Left lung (tissue), 4 donors: ENCODE measurements at regions not wholly inside any gene's neighbourhood (a gene's known extent, or its start where the extent isn't known, plus 50 kb on each side); places are given as distances from the start of the nearest gene placed in this dataset.

Experiments
- ATAC-seq: fragments of 200-7000 bp; cut with Tn5 transposase; one replicate; pipeline ENCODE4 v1.9.1; 2020; ENCODE audit warnings: moderate library complexity
- DNase-seq, 4 donors: peaks; one replicate each; pipeline ENCODE4 v3.0.0-alpha.2; 2013 to 2020
- H3K27ac ChIP-seq, 2 donors: fragments of 200-600 bp; sonication (generic) in 1 of 2; one replicate each; pipeline versions ENCODE4 v1.5.0 to v1.8.0; 2020 to 2021
- H3K27me3 ChIP-seq, 2 donors: fragments of 200-600 bp; sonication (generic) in 1 of 2; one replicate each; pipeline versions ENCODE4 v1.5.0 to v1.8.0; 2020 to 2021
- H3K36me3 ChIP-seq, 2 donors: fragments of 200-600 bp; sonication (generic) in 1 of 2; one replicate each; pipeline versions ENCODE4 v1.5.0 to v1.8.0; 2020 to 2021
- H3K4me1 ChIP-seq, 2 donors: fragments of 200-600 bp; one replicate each; pipeline ENCODE4 v1.8.0; 2021
- H3K4me3 ChIP-seq, 2 donors: fragments of 200-600 bp; sonication (generic) in 1 of 2; one replicate each; pipeline versions ENCODE4 v1.5.0 to v1.8.0; 2020 to 2021; ENCODE audit warnings: mild to moderate bottlenecking in 1 of 2
- H3K9me3 ChIP-seq, 2 donors: fragments of 200-600 bp; sonication (generic) in 1 of 2; one replicate each; pipeline versions ENCODE4 v1.5.0 to v1.8.0; 2020 to 2021
- CTCF ChIP-seq, 2 donors: fragments of 200-600 bp; sonication (generic) in 1 of 2; IDR thresholded peaks; one replicate each; pipeline versions ENCODE4 v1.5.0 to v1.8.0; 2021; ENCODE audit warnings: antibody characterized with exemption in 2 of 2
- intact Hi-C, 2 donors: fragments of 100-400 bp; cut with DNase I; formaldehyde crosslinking; loops; one replicate each; pipeline versions ENCODE4 v1.11.2 to v1.14.2; 2022
- donor health status: DM: no; HTN: yes; CAD: no.
- donor health status: DM: no; HTN: no; CAD: no.

GRCh38 chr5:123708074-123708806, 196.3 kb downstream of the CSNK1G3 start:
- Histone ChIP-seq H3K27ac (no peak overlapping the region), H3K4me1 (peaks cover 0 to 10% of the 10 kb centered on the region in 2 donors), H3K9me3 (peaks cover 0 to 7% of the 10 kb centered on the region in 2 donors), H3K36me3 (no peaks in the 10 kb centered on the region), H3K4me3 (no peak overlapping the region), H3K27me3 (no peaks in the 10 kb centered on the region)
- no peak for TF ChIP-seq CTCF (IDR thresholded peaks at IDR 0.05)
- peak; percentile 53 for ATAC-seq
- DNase-seq = no peak
- intact Hi-C loops = no loop called here

- no peak for TF ChIP-seq CTCF (IDR thresholded peaks at IDR 0.05)
- Histone ChIP-seq H3K27me3 (no peaks in the 10 kb centered on the region), H3K36me3 (no peaks in the 10 kb centered on the region), H3K9me3 (no peaks in the 10 kb centered on the region), H3K4me3 (no peak overlapping the region), H3K4me1 (peaks cover 0 to 10% of the 10 kb centered on the region in 2 donors), H3K27ac (no peak overlapping the region)
- intact Hi-C loops = no loop called here
- DNase-seq (no peak), ATAC-seq (peak; percentile 57)
Observed at GRCh38 chr5:123706531-123706930, 194.6 kb downstream of the CSNK1G3 start.

- Histone ChIP-seq H3K9me3 (no peaks in the 10 kb centered on the region), H3K36me3 (no peaks in the 10 kb centered on the region), H3K27me3 (no peaks in the 10 kb centered on the region), H3K27ac (no peak overlapping the region), H3K4me1 (peaks cover 0 to 10% of the 10 kb centered on the region in 2 donors), H3K4me3 (no peak overlapping the region)
- TF ChIP-seq CTCF (IDR thresholded peaks at IDR 0.05) = no peak
- no peak for DNase-seq
- no peak for ATAC-seq
- intact Hi-C loops = no loop called here
Observed at GRCh38 chr5:123705741-123706140, 193.8 kb downstream of the CSNK1G3 start.

- H3K9me3 ChIP-seq = peaks cover 0 to 2% of the 10 kb centered on the region in 2 donors
- H3K4me3 ChIP-seq = no peak overlapping the region
- DNase-seq (no peak), ATAC-seq (no peak)
- peak overlapping the region in 1 of 2 donors; percentile 50 for H3K27ac ChIP-seq
- no peaks in the 10 kb centered on the region for H3K36me3 ChIP-seq
- no peaks in the 10 kb centered on the region for H3K27me3 ChIP-seq
- intact Hi-C loops = no loop called here
- H3K4me1 ChIP-seq = no peaks in the 10 kb centered on the region
- TF ChIP-seq CTCF (IDR thresholded peaks at IDR 0.05) = no peak
Observed at GRCh38 chr5:123701511-123702200, 189.7 kb downstream of the CSNK1G3 start.

- Histone ChIP-seq H3K4me3 (no peak overlapping the region), H3K27me3 (no peaks in the 10 kb centered on the region), H3K36me3 (no peaks in the 10 kb centered on the region), H3K27ac (peak overlapping the region; percentile 50 to 53), H3K4me1 (no peaks in the 10 kb centered on the region), H3K9me3 (peaks cover 0 to 2% of the 10 kb centered on the region in 2 donors)
- no peak for TF ChIP-seq CTCF (IDR thresholded peaks at IDR 0.05)
- ATAC-seq (peak; percentile 92), DNase-seq (no peak)
- intact Hi-C loops = no loop called here
Observed at GRCh38 chr5:123700624-123701287, 188.8 kb downstream of the CSNK1G3 start.
